GM12875 (cell line): ENCODE measurements at regions not wholly inside any gene's neighbourhood (a gene's known extent, or its start where the extent isn't known, plus 50 kb on each side); places are given as distances from the start of the nearest gene placed in this dataset.

Experiments used
- H3K4me3 ChIP-seq: one replicate; pipeline ENCODE4 v1.5.1; 2011; ENCODE audit warnings: low read depth, low read length, control low read depth
- CTCF ChIP-seq: IDR thresholded peaks from 2 replicates; pipeline ENCODE4 v1.5.1; 2011; ENCODE audit warnings: low read depth, mild to moderate bottlenecking, control low read depth, inconsistent platforms, low read length, moderate library complexity, borderline replicate concordance; ENCODE audit not compliant: insufficient read depth

- H3K4me3 ChIP-seq = no peak overlapping the region
- no peak for TF ChIP-seq CTCF
Measured at GRCh38 chr4:117691572-117692351, 342.5 kb upstream of the NDST3 start.

- no peak overlapping the region for H3K4me3 ChIP-seq
- TF ChIP-seq CTCF = no peak
Measured at GRCh38 chr4:117692538-117692937, 341.7 kb upstream of the NDST3 start.

GRCh38 chr4:117699595-117699994, 334.7 kb upstream of the NDST3 start:
- no peak overlapping the region for H3K4me3 ChIP-seq
- no peak for TF ChIP-seq CTCF

GRCh38 chr4:117700111-117700892, 334.0 kb upstream of the NDST3 start:
- TF ChIP-seq CTCF = peak; percentile 30; the same call in 1 of the 2 replicates

GRCh38 chr4:117702353-117702752, 331.9 kb upstream of the NDST3 start:
- TF ChIP-seq CTCF = no peak
- H3K4me3 ChIP-seq = no peak overlapping the region

More at GRCh38 chr4:117700111-117700892, 334.0 kb upstream of the NDST3 start:
- no peak overlapping the region for H3K4me3 ChIP-seq

GRCh38 chr4:117704721-117705120, 329.6 kb upstream of the NDST3 start:
- H3K4me3 ChIP-seq = no peak overlapping the region
- no peak for TF ChIP-seq CTCF
